A673 (cell line): ENCODE measurements at regions not wholly inside any gene's neighbourhood (a gene's known extent, or its start where the extent isn't known, plus 50 kb on each side); places are given as distances from the start of the nearest gene placed in this dataset.

Source experiments
- BruUV-seq: library from RNA; stranded (reverse); fragments of 400-500 nt; replicated peaks from 2 replicates; lab custom pipeline; 2021; lab: Mats Ljungman, UMichigan
- CTCF ChIA-PET: fragments of 300-600 bp; sonication (Branson Sonifier 250); formaldehyde crosslinking; loops from one replicate; lab custom pipeline; 2022; ENCODE audit warnings: antibody characterized with exemption; lab: Charles Lee
- POLR2A ChIA-PET: fragments of 300-600 bp; sonication (Branson Sonifier 250); formaldehyde crosslinking; loops from one replicate; lab custom pipeline; 2022; ENCODE audit warnings: antibody characterized with exemption; ENCODE audit not compliant: low non-redundant PET; lab: Charles Lee
- DNase-seq: peaks from one replicate; pipeline ENCODE4 v3.0.0-alpha.2; 2015; ENCODE audit warnings: low spot score
- H3K27ac ChIP-seq: fragments of 200-600 bp; sonication (generic); 2 replicates; pipeline ENCODE4 v1.5.1; 2016; ENCODE audit warnings: mixed run types, low read depth, mild to moderate bottlenecking, mixed read lengths, antibody characterized with exemption, low read length; ENCODE audit not compliant: poor library complexity, severe bottlenecking
- H3K27me3 ChIP-seq: fragments of 200-600 bp; sonication (generic); replicated peaks from 2 replicates; pipeline ENCODE4 v1.6.1; 2017; ENCODE audit warnings: mixed run types, low read depth, mild to moderate bottlenecking, mixed read lengths, antibody characterized with exemption, low read length; ENCODE audit not compliant: insufficient read depth, poor library complexity
- H3K36me3 ChIP-seq: fragments of 200-600 bp; sonication (generic); 2 replicates; pipeline ENCODE4 v1.6.1; 2016; ENCODE audit warnings: mixed run types, mild to moderate bottlenecking, mixed read lengths, antibody characterized with exemption, low read length; ENCODE audit not compliant: insufficient read depth, poor library complexity, severe bottlenecking
- H3K4me1 ChIP-seq: fragments of 200-600 bp; sonication (generic); 2 replicates; pipeline ENCODE4 v1.6.1; 2017; ENCODE audit warnings: mixed run types, mild to moderate bottlenecking, mixed read lengths, antibody characterized with exemption, low read length; ENCODE audit not compliant: insufficient read depth, poor library complexity, severe bottlenecking
- H3K4me3 ChIP-seq: fragments of 200-600 bp; sonication (generic); 2 replicates; pipeline ENCODE4 v1.5.1; 2016; ENCODE audit warnings: low read depth, mixed run types, mild to moderate bottlenecking, mixed read lengths, low read length; ENCODE audit not compliant: poor library complexity, severe bottlenecking
- H3K9me3 ChIP-seq: fragments of 200-600 bp; sonication (generic); 2 replicates; pipeline ENCODE4 v1.6.1; 2016; ENCODE audit warnings: mixed run types, low read depth, mild to moderate bottlenecking, mixed read lengths, antibody characterized with exemption, low read length; ENCODE audit not compliant: poor library complexity, severe bottlenecking
- EZH2 ChIP-seq: fragments of 200-600 bp; sonication (generic); IDR thresholded peaks from 2 replicates; pipeline ENCODE4 v1.6.1; 2017; ENCODE audit warnings: borderline replicate concordance, low read depth, mild to moderate bottlenecking, mixed read lengths, antibody characterized with exemption, low read length; ENCODE audit not compliant: poor library complexity, severe bottlenecking
- intact Hi-C: fragments of 100-400 bp; cut with micrococcal nuclease; formaldehyde crosslinking; loops from one replicate; pipeline ENCODE4 v1.10.0; 2022; ENCODE audit not compliant: unreplicated experiment
- TF ChIP-seq, protein P1 (sequence below): fragments of 300-800, 200-600 bp; sonication (generic); conservative IDR thresholded peaks from 2 replicates; pipeline ENCODE4 v1.5.1; 2017; ENCODE audit warnings: low read depth, mild to moderate bottlenecking, antibody characterized with exemption, low read length, moderate library complexity, mixed read lengths

DNA sequence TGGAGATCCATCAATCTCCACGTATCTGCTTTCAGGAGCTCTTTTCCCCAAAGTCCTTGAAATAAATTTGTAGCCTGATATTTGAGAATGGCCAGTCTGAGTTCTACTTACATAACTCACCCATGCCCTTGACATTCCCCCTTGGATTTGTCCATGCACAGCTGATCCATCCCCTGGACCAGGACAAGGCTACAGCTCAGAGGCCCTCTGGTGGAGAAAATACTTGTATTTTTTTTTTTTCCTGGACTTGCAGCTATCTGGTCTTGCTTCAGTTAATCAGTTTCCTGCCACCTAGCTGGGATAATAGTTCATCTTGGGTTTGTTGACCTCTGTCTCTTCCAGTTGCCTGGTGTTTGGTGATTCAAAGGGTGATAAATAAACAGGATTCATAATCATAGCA, 467.6 kb downstream of the DHX35 start:
- H3K9me3 ChIP-seq = no peaks in the 10 kb centered on the region
- TF ChIP-seq, protein P1, sequence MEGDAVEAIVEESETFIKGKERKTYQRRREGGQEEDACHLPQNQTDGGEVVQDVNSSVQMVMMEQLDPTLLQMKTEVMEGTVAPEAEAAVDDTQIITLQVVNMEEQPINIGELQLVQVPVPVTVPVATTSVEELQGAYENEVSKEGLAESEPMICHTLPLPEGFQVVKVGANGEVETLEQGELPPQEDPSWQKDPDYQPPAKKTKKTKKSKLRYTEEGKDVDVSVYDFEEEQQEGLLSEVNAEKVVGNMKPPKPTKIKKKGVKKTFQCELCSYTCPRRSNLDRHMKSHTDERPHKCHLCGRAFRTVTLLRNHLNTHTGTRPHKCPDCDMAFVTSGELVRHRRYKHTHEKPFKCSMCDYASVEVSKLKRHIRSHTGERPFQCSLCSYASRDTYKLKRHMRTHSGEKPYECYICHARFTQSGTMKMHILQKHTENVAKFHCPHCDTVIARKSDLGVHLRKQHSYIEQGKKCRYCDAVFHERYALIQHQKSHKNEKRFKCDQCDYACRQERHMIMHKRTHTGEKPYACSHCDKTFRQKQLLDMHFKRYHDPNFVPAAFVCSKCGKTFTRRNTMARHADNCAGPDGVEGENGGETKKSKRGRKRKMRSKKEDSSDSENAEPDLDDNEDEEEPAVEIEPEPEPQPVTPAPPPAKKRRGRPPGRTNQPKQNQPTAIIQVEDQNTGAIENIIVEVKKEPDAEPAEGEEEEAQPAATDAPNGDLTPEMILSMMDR = peak; percentile 49
- TF ChIP-seq EZH2 = no peak
- H3K36me3 ChIP-seq = no peaks in the 10 kb centered on the region
- no peaks in the 10 kb centered on the region for H3K27me3 ChIP-seq
- DNase-seq = peak; percentile 11
- intact Hi-C loops = loop anchor here (1.0 kb wide), 1 partner anchor 160 kb away; no protein-coding TSS in a partner anchor
- H3K4me3 ChIP-seq = no peak overlapping the region
- ChIA-PET POLR2A (no interaction called here), CTCF (interaction anchor here (0.7 kb wide), 2 partner anchors 48 to 84 kb away, joined by 3 read pairs; no protein-coding TSS in a partner anchor)
- H3K4me1 ChIP-seq = no peaks in the 10 kb centered on the region
- H3K27ac ChIP-seq = no peak overlapping the region
- BruUV-seq = no TSS peak

GRCh38 chr20:39424962-39425678, 463.0 kb downstream of the DHX35 start:
- H3K4me3 ChIP-seq = no peak overlapping the region
- intact Hi-C loops = no loop called here
- ChIA-PET CTCF (no interaction called here), POLR2A (interaction anchor here (0.6 kb wide), 1 partner anchor 177 kb away, joined by 6 read pairs; no protein-coding TSS in a partner anchor)
- H3K27ac ChIP-seq = no peak overlapping the region
- TF ChIP-seq EZH2 = no peak
- TF ChIP-seq, protein P1 = no peak
- H3K4me1 ChIP-seq = no peaks in the 10 kb centered on the region
- no peaks in the 10 kb centered on the region for H3K9me3 ChIP-seq
- H3K36me3 ChIP-seq = no peaks in the 10 kb centered on the region
- H3K27me3 ChIP-seq = no peaks in the 10 kb centered on the region
- no TSS peak for BruUV-seq
- no peak for DNase-seq

GRCh38 chr20:39421571-39422105, 459.5 kb downstream of the DHX35 start:
- Histone ChIP-seq H3K4me3 (no peak overlapping the region), H3K9me3 (no peaks in the 10 kb centered on the region), H3K36me3 (no peaks in the 10 kb centered on the region), H3K4me1 (no peaks in the 10 kb centered on the region), H3K27ac (no peak overlapping the region), H3K27me3 (peaks cover 8% of the 10 kb centered on the region)
- ChIA-PET POLR2A (no interaction called here), CTCF (no interaction called here)
- no TSS peak for BruUV-seq
- intact Hi-C loops = no loop called here
- no peak for DNase-seq
- TF ChIP-seq, protein P1 = no peak
- no peak for TF ChIP-seq EZH2
